Tibial nerve (tissue), 4 donors: ENCODE measurements at regions not wholly inside any gene's neighbourhood (a gene's known extent, or its start where the extent isn't known, plus 50 kb on each side); places are given as distances from the start of the nearest gene placed in this dataset.

ENCODE experiments used
- DNase-seq, 2 donors: peaks; one replicate each; pipeline ENCODE4 v3.0.0-alpha.2; 2019; ENCODE audit warnings: low spot score in 2 of 2
- H3K27ac ChIP-seq, 4 donors: fragments of 200-600 bp; sonication (generic) in 3 of 4; one replicate each; pipeline ENCODE4 v1.5.1; 2017 to 2019; ENCODE audit warnings: mild to moderate bottlenecking in 1 of 4
- H3K27me3 ChIP-seq, 2 donors: fragments of 200-600 bp; sonication (generic) in 1 of 2; one replicate each; pipeline versions ENCODE4 v1.5.1 to v1.6.0; 2017 to 2019
- H3K36me3 ChIP-seq, 3 donors: fragments of 200-600 bp; sonication (generic); one replicate each; pipeline ENCODE4 v1.5.1; 2018 to 2019
- H3K4me1 ChIP-seq, 4 donors: fragments of 200-600 bp; sonication (generic) in 3 of 4; one replicate each; pipeline ENCODE4 v1.5.1; 2017 to 2019
- H3K4me3 ChIP-seq, 4 donors: fragments of 200-600 bp; sonication (generic) in 3 of 4; one replicate each; pipeline ENCODE4 v1.5.1; 2017 to 2019; ENCODE audit warnings: mild to moderate bottlenecking in 1 of 4, moderate library complexity in 1 of 4
- H3K9me3 ChIP-seq, 4 donors: fragments of 200-600 bp; sonication (generic) in 3 of 4; one replicate each; pipeline ENCODE4 v1.5.1; 2017 to 2019
- CTCF ChIP-seq, 5 experiments: fragments of 200-600 bp in 3 of 5; fragments of 450-650 bp in 2 of 5; sonication (generic) in 3 of 5; IDR thresholded peaks; one replicate each; pipeline ENCODE4 v1.5.1; 2016 to 2019; ENCODE audit warnings: antibody characterized with exemption in 5 of 5, mild to moderate bottlenecking in 3 of 5, moderate library complexity in 2 of 5
- EP300 ChIP-seq, 2 donors: sonication (generic); formaldehyde crosslinking; IDR thresholded peaks; one replicate each; pipeline ENCODE4 v1.6.1; 2017; ENCODE audit warnings: antibody characterized with exemption in 2 of 2, mild to moderate bottlenecking in 1 of 2
- POLR2A ChIP-seq, 2 donors: fragments of 450-650 bp; IDR thresholded peaks; one replicate each; pipeline ENCODE4 v1.6.1; 2017; ENCODE audit warnings: antibody characterized with exemption in 2 of 2, mild to moderate bottlenecking in 2 of 2, moderate library complexity in 2 of 2
- WGBS, 2 donors: methylation state at CpG; one replicate each; pipeline ENCODE4 v1.1.5; 2018; 5-methylcytosine and 5-hydroxymethylcytosine counted together

DNA sequence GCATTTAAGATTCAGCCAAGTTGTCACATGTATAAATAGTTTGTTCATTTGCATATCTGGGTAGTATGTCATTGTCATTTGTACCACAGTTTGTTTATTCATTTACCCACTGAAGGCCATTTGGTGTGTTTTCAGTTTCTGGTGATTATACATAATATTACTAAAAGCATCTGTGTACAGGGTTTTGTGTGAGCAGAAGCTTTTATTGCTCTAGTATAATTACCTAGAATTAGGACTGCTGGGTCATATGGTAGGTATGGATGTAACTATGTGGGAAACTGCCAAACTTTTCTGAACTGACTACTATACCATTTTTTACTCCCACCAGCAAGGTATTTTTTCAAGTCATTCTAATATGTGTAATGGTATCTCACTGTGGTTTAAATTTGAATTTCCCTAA, 584.0 kb upstream of the GHITM start:
- no peak for DNase-seq
- TF ChIP-seq CTCF (IDR thresholded peaks at IDR 0.05) (no peak), EP300 (IDR thresholded peaks at IDR 0.05) (no peak), POLR2A (IDR thresholded peaks at IDR 0.05) (no peak)
- Histone ChIP-seq H3K9me3 (peaks cover 0 to 6% (median 0%) of the 10 kb centered on the region in 4 donors), H3K4me1 (no peaks in the 10 kb centered on the region), H3K27me3 (no peaks in the 10 kb centered on the region), H3K27ac (no peak overlapping the region), H3K4me3 (no peak overlapping the region), H3K36me3 (no peaks in the 10 kb centered on the region)

DNA sequence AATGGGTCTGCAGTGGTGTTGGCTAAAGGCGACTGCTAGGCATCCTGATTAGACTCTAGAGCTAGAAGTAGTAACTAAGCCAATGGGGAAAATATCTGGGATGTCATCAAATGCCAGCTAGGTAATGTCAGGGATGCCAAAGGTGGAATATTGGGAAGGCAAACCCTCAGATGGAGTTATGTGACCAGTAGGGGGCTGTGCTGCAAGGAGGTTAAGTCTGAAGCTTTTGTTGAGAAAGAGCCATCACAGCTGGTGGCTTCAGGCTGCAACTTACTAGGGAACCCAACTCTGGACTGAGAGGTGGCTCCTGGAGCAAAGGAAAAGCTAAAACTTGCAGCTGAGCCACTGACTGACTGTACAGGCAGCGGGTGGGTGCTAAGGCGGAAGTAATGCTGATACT, 576.9 kb upstream of the GHITM start:
- WGBS, 2 donors: 94 to 98% methylated on average over 3 of the region's 3 CpGs
- H3K36me3 ChIP-seq: no peaks in the 10 kb centered on the region
- H3K27me3 ChIP-seq: no peaks in the 10 kb centered on the region
- no peaks in the 10 kb centered on the region for H3K9me3 ChIP-seq
- H3K27ac ChIP-seq: no peak overlapping the region
- no peaks in the 10 kb centered on the region for H3K4me1 ChIP-seq
- no peak overlapping the region for H3K4me3 ChIP-seq
- no peak for DNase-seq
- TF ChIP-seq CTCF (IDR thresholded peaks at IDR 0.05) (no peak), EP300 (IDR thresholded peaks at IDR 0.05) (no peak), POLR2A (IDR thresholded peaks at IDR 0.05) (no peak)

- no peaks in the 10 kb centered on the region for H3K27me3 ChIP-seq
- H3K27ac ChIP-seq: no peak overlapping the region
- no peaks in the 10 kb centered on the region for H3K9me3 ChIP-seq
- no peaks in the 10 kb centered on the region for H3K4me1 ChIP-seq
- no peaks in the 10 kb centered on the region for H3K36me3 ChIP-seq
- DNase-seq: no peak
- WGBS, 2 donors: 96% methylated on average over 29 to 32 of the region's 32 CpGs
- TF ChIP-seq POLR2A (IDR thresholded peaks at IDR 0.05) (no peak), CTCF (IDR thresholded peaks at IDR 0.05) (no peak), EP300 (IDR thresholded peaks at IDR 0.05) (no peak)
- H3K4me3 ChIP-seq: no peak overlapping the region
Measured at GRCh38 chr10:83564889-83565588, 574.3 kb upstream of the GHITM start.

DNA sequence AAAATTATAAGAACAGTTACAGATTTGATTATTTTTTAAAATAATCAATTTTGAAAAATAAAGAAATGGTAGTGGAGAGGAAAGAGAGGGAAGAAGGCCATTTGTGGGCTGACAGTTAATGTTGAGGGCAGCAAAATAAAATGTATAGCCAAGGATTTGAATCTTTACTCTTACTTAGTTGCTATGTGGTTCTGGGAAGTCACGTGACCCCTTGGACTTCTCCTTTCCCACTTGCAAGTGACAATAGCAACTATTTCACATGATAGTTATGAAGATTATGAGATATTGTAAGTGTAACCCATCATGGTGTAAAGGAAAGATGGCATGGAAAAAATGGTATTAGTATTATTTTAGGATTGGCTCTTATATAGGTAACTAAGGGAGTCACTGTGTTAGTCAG, 567.3 kb upstream of the GHITM start:
- Histone ChIP-seq H3K27ac (no peak overlapping the region), H3K4me1 (no peaks in the 10 kb centered on the region), H3K36me3 (no peaks in the 10 kb centered on the region), H3K9me3 (peaks cover 0 to 2% (median under 1%) of the 10 kb centered on the region in 4 donors), H3K27me3 (no peaks in the 10 kb centered on the region), H3K4me3 (no peak overlapping the region)
- no peak for DNase-seq
- TF ChIP-seq POLR2A (IDR thresholded peaks at IDR 0.05): no peak
- WGBS, 2 donors: 85 to 97% methylated on average over 1 of the region's 1 CpG

DNA sequence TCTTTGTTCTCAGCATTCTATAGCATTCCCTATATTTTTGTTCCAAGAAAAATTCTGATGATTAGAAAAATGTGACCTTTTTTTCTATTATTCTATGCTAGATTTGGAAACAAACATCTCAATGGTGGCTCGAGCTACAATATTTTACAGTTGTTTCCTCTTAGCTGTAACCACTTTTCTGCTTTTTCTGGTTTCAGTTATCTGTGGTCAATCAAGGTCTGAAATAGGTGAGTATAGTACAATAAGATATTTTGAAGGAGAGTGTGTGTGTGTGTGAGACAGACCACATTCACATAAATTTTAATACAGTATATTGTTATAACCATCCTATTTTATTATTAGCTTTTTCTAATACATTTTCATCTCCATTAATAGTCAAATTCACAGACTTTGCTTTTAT, 564.5 kb upstream of the GHITM start:
- 62 to 64% methylated on average over 1 of the region's 1 CpG for WGBS, 2 donors
- H3K4me1 ChIP-seq: no peaks in the 10 kb centered on the region
- no peaks in the 10 kb centered on the region for H3K27me3 ChIP-seq
- peaks cover 0 to 27% (median 2%) of the 10 kb centered on the region in 4 donors for H3K9me3 ChIP-seq
- H3K4me3 ChIP-seq: no peak overlapping the region
- no peak for DNase-seq
- TF ChIP-seq POLR2A (IDR thresholded peaks at IDR 0.05): no peak
- TF ChIP-seq EP300 (IDR thresholded peaks at IDR 0.05): no peak
- no peak for TF ChIP-seq CTCF (IDR thresholded peaks at IDR 0.05)
- H3K27ac ChIP-seq: no peak overlapping the region
- H3K36me3 ChIP-seq: no peaks in the 10 kb centered on the region

DNA sequence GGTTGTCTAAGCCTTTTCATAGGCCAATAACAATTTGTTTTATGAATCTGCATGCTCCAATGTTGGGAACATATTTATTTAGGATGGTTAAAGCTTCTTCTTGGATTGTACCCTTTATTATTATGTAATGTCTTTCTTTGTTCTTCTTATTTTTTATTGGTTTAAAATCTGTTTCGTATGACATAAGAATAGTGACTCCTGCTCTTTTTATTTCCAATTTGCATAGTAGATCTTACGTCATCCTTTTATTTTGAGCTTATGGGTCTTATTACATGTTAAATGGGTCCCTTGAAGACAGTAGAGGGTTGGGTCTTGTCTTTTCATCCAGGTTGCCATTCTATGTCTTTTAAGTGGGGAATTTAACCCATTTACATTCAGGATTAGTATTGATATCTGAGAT, 561.9 kb upstream of the GHITM start:
- TF ChIP-seq POLR2A (IDR thresholded peaks at IDR 0.05) (no peak), EP300 (IDR thresholded peaks at IDR 0.05) (no peak), CTCF (IDR thresholded peaks at IDR 0.05) (no peak)
- no peaks in the 10 kb centered on the region for H3K27me3 ChIP-seq
- H3K4me1 ChIP-seq: no peaks in the 10 kb centered on the region
- no peak overlapping the region for H3K4me3 ChIP-seq
- WGBS, 2 donors: 87% methylated on average over 2 of the region's 2 CpGs
- no peaks in the 10 kb centered on the region for H3K36me3 ChIP-seq
- H3K9me3 ChIP-seq: peaks cover 0 to 28% (median 2%) of the 10 kb centered on the region in 4 donors
- no peak for DNase-seq
- H3K27ac ChIP-seq: no peak overlapping the region
